ENCODE measurements at regions not wholly inside any gene's neighbourhood (a gene's known extent, or its start where the extent isn't known, plus 50 kb on each side); places are given as distances from the start of the nearest gene placed in this dataset.

DNA sequence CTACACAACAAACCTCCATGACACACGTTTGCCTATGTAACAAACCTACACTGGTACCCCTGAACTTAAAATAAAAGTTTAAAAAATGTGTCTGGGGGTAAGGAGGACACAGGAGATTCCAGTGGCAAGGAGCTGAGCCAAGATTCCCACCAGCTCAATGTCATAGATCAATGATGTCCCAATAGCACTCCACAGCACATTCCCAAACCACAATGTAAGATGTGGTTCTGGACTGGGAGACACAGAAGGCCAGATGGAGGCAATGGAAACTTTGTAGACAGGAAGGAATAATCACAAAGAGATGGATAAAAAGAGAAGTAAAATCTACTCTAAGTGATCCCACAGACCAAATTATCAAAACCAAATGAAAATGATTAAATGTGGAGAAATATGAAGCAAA lies 312.4 kb upstream of the SOX11 start:
- DNase-seq, result no peak

- DNase-seq, result no peak
Observed at GRCh38 chr2:5385596-5385995, 306.6 kb upstream of the SOX11 start.

- DNase-seq, result no peak
Observed at GRCh38 chr2:5387406-5387805, 304.8 kb upstream of the SOX11 start.

GRCh38 chr2:5389740-5390139 lies 302.4 kb upstream of the SOX11 start:
- DNase-seq, result no peak

DNA sequence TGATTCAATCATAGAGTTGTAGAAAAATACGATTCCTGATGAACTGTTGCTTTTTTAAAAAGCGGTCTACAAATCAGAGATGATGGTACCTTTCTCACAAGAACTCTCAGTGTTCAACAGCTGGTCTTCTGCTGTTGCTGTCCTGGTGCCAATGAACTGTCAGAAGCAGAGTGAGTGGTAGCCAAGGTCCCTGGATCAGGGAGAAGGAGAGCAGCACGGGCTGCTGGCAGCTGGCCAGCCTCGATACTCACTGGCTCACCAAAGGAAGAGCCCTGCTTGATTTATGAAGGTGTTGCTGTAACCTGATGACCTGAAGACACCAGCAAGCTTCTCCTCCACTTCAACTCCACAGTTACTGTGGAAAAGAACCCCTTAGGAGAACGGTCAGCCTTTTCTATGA lies 300.8 kb upstream of the SOX11 start:
- no peak for DNase-seq

DNA sequence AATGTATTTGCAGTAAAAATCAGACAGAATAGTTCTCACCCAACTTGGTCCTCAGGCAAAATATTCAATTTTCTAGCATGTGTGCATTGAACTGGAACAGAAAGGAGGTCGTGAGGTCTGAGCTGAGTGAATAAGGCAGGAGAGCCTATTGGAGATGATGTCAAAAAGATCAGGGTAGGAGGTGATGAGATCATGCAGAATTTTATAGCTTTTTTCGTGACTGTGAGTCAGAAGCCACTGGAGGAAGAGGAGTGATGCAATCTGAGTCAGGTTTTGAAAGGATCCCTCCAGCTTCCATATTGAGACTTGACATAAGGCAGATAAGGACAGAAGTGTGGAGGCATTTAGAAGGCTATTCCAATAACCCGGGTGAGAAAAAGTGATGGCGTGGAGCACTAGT lies 299.5 kb upstream of the SOX11 start:
- peak; percentile 16 for DNase-seq

DNA sequence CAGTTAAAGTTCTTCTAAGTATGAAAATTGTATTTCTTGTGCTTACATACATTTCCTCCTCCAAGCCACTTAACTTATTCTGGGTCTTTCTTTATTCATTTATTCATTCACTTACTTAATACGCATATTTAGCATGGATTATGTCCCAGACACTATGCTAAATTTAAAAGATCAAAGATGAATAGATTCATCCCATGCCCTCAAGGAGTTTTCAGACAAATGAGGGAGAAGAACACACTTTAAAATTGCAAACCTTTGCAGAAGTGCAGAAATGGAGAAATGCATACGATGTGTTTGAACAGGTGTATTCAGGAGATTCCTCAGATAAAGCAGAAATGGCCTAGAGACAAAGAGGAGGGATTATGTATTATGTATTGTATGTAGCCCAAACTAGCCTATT lies 298.7 kb upstream of the SOX11 start:
- no peak for DNase-seq

DNA sequence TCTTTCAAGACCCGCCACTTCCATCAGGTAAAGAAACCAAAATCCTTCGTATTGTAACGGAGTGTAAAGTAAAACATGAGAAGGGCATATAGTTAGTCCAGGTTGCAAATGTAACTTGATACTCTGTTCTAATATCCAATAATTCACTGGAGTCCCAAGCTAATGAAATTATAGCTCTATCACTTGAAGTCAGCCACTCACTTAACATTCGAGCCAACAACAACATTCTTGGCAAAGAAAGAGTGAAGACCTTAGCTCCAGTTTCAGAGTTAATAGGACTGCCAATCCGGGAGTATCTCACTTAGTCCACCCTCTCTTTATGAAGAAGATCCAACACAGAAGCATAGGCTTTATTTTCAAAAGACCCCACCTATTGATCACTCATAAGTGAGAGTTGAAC lies 298.0 kb upstream of the SOX11 start:
- no peak for DNase-seq

DNA sequence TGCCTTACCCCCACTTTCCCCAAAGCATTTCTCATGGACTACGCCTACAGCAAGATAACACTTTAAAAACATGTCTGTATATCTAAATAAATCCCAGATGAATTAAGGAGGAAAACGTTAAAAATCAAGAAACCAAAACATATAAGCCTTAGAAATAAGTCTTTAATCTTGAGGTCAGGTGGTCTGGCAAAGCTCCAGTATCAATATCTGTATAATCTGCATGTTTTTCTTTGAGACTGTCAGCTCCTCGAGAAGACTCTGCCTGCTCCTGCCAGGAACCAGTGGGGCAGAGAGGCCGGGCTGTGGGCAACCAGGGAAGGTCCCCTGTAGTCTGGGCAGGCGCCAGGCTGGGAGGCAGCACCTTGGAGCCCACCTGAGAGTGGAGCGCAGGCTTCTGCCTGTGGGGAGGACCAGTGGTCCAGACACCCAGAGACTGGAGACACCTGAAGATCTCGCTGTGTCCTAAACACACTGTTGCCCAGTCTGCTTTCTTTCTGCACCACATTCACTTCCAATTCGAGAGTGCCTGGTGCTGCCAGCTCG lies 291.0 kb upstream of the SOX11 start:
- no peak for DNase-seq

DNA sequence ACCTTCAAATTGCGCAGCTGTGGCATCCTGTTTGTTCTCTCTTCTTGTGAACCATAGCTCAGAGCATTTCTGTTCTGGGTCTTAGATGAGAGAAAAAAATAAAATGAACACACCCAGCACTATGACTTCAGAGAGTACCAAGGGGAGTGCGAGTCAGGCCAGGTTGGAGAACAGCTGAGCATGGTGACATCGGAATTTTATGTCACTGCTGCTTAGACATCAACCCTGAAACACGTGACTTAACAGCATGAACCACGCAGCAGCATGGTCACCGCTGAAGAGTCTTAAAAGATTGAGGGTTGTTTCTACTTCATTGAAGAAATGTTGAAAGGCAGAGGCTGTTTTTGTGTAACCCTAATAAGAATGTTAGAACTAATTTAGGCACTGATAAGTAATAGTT lies 288.8 kb upstream of the SOX11 start:
- no peak for DNase-seq

- DNase-seq, result no peak
Observed at GRCh38 chr2:5409898-5410381, 282.2 kb upstream of the SOX11 start.

DNA sequence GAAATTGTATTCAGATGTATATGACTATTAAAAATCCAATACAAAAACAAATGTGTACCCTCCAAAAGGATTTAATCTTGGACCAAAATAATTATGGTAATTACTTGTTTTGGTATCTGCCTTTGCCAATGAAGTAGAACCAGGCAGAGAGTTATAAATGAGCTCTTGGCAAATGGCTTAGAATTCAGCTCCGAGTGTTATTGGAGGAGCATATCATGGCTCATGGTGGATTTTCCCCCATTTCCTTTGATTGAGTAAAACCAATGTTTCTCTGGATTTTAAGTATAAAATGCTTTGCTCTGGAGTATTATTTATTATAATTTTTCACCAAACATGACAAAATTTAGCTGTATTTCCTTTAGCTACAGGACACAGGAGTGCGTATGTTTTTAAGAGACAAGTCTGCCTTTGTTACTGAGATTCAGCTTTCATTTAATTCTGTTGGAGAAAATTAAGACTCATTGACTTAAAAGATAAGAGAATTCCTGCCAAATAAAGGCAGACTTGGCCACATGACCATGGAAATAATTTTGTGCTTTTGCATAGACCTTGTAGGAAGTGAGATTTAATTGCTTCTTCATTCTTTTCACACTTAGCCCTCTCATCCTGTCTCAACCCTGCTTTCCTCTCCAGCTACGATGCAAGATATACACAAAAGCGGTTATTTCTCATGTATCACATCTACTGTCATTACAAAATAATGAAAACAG lies 281.0 kb upstream of the SOX11 start:
- no peak for DNase-seq

- DNase-seq, result no peak
Observed at GRCh38 chr2:5412001-5412400, 280.2 kb upstream of the SOX11 start.

GRCh38 chr2:5433855-5434254 lies 258.3 kb upstream of the SOX11 start:
- DNase-seq, result no peak

GRCh38 chr2:5437375-5437774 lies 254.8 kb upstream of the SOX11 start:
- no peak for DNase-seq

DNA sequence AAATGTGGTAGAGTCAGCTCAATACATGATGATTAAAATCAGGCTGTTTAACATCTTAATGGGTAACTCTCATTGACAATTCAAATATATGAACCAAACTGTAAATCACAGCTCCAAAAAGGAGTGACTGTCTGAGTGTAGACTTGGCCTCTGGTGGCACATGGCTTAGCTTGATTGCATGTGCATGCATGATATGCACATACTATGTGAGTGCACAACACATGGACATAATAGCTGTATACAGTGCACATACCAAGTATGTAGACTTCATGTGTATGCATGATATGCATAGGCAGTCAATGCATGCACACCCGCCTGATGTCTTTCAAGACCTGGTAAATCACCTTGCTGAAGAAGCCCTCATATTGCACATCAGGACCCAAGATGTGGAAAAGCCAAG lies 252.0 kb upstream of the SOX11 start:
- DNase-seq, result no peak

GRCh38 chr2:5442736-5443135 lies 249.4 kb upstream of the SOX11 start:
- no peak for DNase-seq

DNA sequence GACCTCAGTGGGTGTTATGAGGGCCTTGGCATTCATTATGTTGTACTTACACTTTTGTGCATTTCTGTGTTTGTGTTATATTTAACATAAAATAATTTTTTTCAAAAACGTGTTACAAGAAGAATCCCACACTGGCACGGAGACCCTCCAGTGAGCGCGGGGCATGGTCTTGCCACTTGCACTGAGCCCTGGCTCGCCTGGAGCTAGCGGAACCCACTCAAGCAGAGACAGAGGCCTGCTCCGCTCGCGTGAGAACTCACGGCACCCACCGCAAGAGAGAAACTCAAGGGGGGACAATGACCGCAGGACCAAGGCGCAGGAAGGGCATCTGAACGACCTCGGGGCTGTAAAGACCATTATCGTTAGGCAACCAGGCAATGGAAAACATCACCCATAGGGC lies 248.0 kb upstream of the SOX11 start:
- DNase-seq, result no peak

- no peak for DNase-seq
Observed at GRCh38 chr2:5444854-5445253, 247.3 kb upstream of the SOX11 start.

GRCh38 chr2:5449867-5450266 lies 242.3 kb upstream of the SOX11 start:
- DNase-seq, result no peak

GRCh38 chr2:5453220-5454050 lies 238.7 kb upstream of the SOX11 start:
- DNase-seq, result no peak

DNA sequence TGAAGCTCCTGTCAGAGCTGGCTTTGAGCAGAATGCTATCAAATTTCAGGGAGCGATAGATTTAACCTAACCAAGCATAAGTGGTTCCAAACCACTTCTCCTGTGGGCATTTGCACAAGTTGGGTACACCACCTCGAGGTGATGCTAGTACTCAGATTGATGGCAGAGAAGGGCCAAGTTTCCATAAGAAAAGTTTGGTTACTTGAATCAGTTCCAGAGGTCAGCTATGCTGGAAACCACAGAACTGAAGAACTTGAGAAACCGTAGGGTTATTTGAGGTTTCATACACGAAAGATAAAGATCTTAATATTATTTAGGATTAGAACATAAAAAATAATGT lies 238.2 kb upstream of the SOX11 start:
- DNase-seq, result no peak

GRCh38 chr2:5459041-5459440 lies 233.1 kb upstream of the SOX11 start:
- no peak for DNase-seq

GRCh38 chr2:5464657-5465056 lies 227.5 kb upstream of the SOX11 start:
- no peak for DNase-seq
